DMS79 (cell line): ENCODE measurements at regions not wholly inside any gene's neighbourhood (a gene's known extent, or its start where the extent isn't known, plus 50 kb on each side); places are given as distances from the start of the nearest gene placed in this dataset.

Source experiments
- DNase-seq: peaks from one replicate; lab custom pipeline; 2025; lab: John Stamatoyannopoulos, UW

- DNase-seq, result no peak
These were observed 65.7 kb upstream of the CCDC196 start for GRCh38 chr14:66420251-66421006.

- no peak for DNase-seq
These were observed 63.9 kb upstream of the CCDC196 start for GRCh38 chr14:66421990-66422946.

- no peak for DNase-seq
These were observed 60.8 kb upstream of the CCDC196 start for GRCh38 chr14:66425402-66425801.

GRCh38 chr14:66426451-66426850, 59.7 kb upstream of the CCDC196 start:
- DNase-seq, result peak; percentile 90

- DNase-seq, result no peak
These were observed 53.8 kb upstream of the CCDC196 start for GRCh38 chr14:66432334-66432733.

- no peak for DNase-seq
These were observed 51.7 kb upstream of the CCDC196 start for GRCh38 chr14:66434464-66434863.

- no peak for DNase-seq
These were observed 50.5 kb upstream of the CCDC196 start for GRCh38 chr14:66435683-66436082.
